Panc1 (cell line): ENCODE measurements at regions not wholly inside any gene's neighbourhood (a gene's known extent, or its start where the extent isn't known, plus 50 kb on each side); places are given as distances from the start of the nearest gene placed in this dataset.

Experiments
- ATAC-seq: fragments of 200-7000 bp; cut with Tn5 transposase; 2 replicates; pipeline ENCODE4 v1.9.1; 2020; ENCODE audit warnings: mild to moderate bottlenecking, moderate library complexity
- BruUV-seq: library from RNA; stranded (reverse); fragments of 400-500 nt; replicated peaks from 2 replicates; lab custom pipeline; 2021; lab: Mats Ljungman, UMichigan
- CTCF ChIA-PET: fragments of 300-600 bp; sonication (Branson Sonifier 250); formaldehyde crosslinking; loops from one replicate; lab custom pipeline; 2022; ENCODE audit warnings: antibody characterized with exemption; lab: Charles Lee
- POLR2A ChIA-PET: fragments of 300-600 bp; sonication (Branson Sonifier 250); formaldehyde crosslinking; loops from one replicate; lab custom pipeline; 2022; ENCODE audit warnings: antibody characterized with exemption; lab: Charles Lee
- DNase-seq: peaks from one replicate; pipeline ENCODE4 v3.0.0-alpha.2; 2010; ENCODE audit warnings: low read depth, low spot score
- H3K27ac ChIP-seq: 2 replicates; pipeline ENCODE4 v1.5.1; 2011; ENCODE audit warnings: mild to moderate bottlenecking, low read length, inconsistent platforms
- H3K27me3 ChIP-seq: fragments of 200-500 bp; sonication (Bioruptor generic); 2 replicates; pipeline ENCODE4 v1.6.0; 2014; ENCODE audit warnings: low read length, inconsistent platforms; ENCODE audit not compliant: control insufficient read depth, insufficient read depth
- H3K36me3 ChIP-seq: fragments of 200-500 bp; sonication (Bioruptor generic); 2 replicates; pipeline ENCODE4 v1.5.1; 2014; ENCODE audit warnings: inconsistent platforms, mild to moderate bottlenecking, low read length, moderate library complexity; ENCODE audit not compliant: control insufficient read depth, insufficient read depth
- H3K4me1 ChIP-seq: 2 replicates; pipeline ENCODE4 v1.5.1; 2011; ENCODE audit warnings: inconsistent platforms, mild to moderate bottlenecking, low read length, moderate library complexity; ENCODE audit not compliant: control insufficient read depth, insufficient read depth
- H3K4me3 ChIP-seq, 2 experiments: 2 replicates each; pipeline ENCODE4 v1.5.1; 2011 to 2012; ENCODE audit warnings: low read depth in 2 of 2, low read length in 2 of 2, mild to moderate bottlenecking in 2 of 2, inconsistent platforms in 1 of 2, moderate library complexity in 1 of 2
- H3K9me3 ChIP-seq: fragments of 200-500 bp; sonication (Bioruptor generic); 2 replicates; pipeline ENCODE4 v1.5.1; 2014; ENCODE audit warnings: low read depth, mild to moderate bottlenecking, inconsistent platforms, low read length, moderate library complexity; ENCODE audit not compliant: control insufficient read depth, insufficient read depth
- CTCF ChIP-seq: fragments of 450-650 bp; IDR thresholded peaks from 2 replicates; pipeline ENCODE4 v1.5.1; 2017; ENCODE audit warnings: mild to moderate bottlenecking
- POLR2AphosphoS5 ChIP-seq: IDR thresholded peaks from 2 replicates; pipeline ENCODE4 v1.6.1; 2012; ENCODE audit warnings: mild to moderate bottlenecking, low read depth, low read length, moderate library complexity
- REST ChIP-seq, 2 experiments: IDR thresholded peaks; 2 replicates each; pipeline ENCODE4 v1.6.1; 2011 to 2012; ENCODE audit warnings: low read depth in 2 of 2, control low read depth in 1 of 2, low read length in 1 of 2, mild to moderate bottlenecking in 1 of 2, moderate library complexity in 1 of 2; ENCODE audit not compliant: insufficient read depth in 1 of 2
- SIN3A ChIP-seq: IDR thresholded peaks from 2 replicates; pipeline ENCODE4 v1.6.1; 2012; ENCODE audit warnings: low read depth, mild to moderate bottlenecking, low read length, moderate library complexity, borderline replicate concordance; ENCODE audit not compliant: insufficient read depth
- TCF7L2 ChIP-seq: IDR thresholded peaks from 2 replicates; pipeline ENCODE4 v1.6.1; 2011; ENCODE audit warnings: mild to moderate bottlenecking, low read depth, low read length, inconsistent platforms
- in situ Hi-C: cut with HindIII; loops from 2 replicates; pipeline ENCODE4 v1.10.0; 2016; ENCODE audit warnings: low sequenced_read_pairs, low pct_unique_long_range_greater_than_20kb
- intact Hi-C: fragments of 100-400 bp; cut with micrococcal nuclease; formaldehyde crosslinking; loops from one replicate; pipeline ENCODE4 v1.10.0; 2022; ENCODE audit not compliant: unreplicated experiment

- ATAC-seq (no peak), DNase-seq (no peak)
- Histone ChIP-seq H3K27me3 (no peaks in the 10 kb centered on the region; the same call in 1 of the 2 replicates), H3K9me3 (no peaks in the 10 kb centered on the region), H3K36me3 (no peaks in the 10 kb centered on the region), H3K27ac (no peak overlapping the region), H3K4me1 (no peaks in the 10 kb centered on the region), H3K4me3 (no peak overlapping the region)
- no TSS peak for BruUV-seq
- TF ChIP-seq TCF7L2, result no peak
- no peak for TF ChIP-seq REST (IDR thresholded peaks at IDR 0.05; ENCODE audit: insufficient read depth in 1 of 2, low read depth in 2 of 2, low read length in 1 of 2)
- no peak for TF ChIP-seq SIN3A
- no peak for TF ChIP-seq POLR2AphosphoS5
- TF ChIP-seq CTCF, result no peak
- intact Hi-C loops, result no loop called here
- ChIA-PET CTCF (no interaction called here), POLR2A (no interaction called here)
- in situ Hi-C loops, result no loop called here
Measured at GRCh38 chr3:135889443-135889842, 76.1 kb upstream of the PPP2R3A start.

GRCh38 chr3:135891121-135891520, 74.4 kb upstream of the PPP2R3A start:
- no peak for ATAC-seq
- no peak for DNase-seq
- Histone ChIP-seq H3K4me1 (no peaks in the 10 kb centered on the region), H3K4me3 (no peak overlapping the region), H3K27me3 (no peaks in the 10 kb centered on the region; the same call in 1 of the 2 replicates), H3K9me3 (no peaks in the 10 kb centered on the region), H3K36me3 (no peaks in the 10 kb centered on the region), H3K27ac (no peak overlapping the region)
- intact Hi-C loops (loop anchor here (10.0 kb wide), 1 partner anchor 156 kb away; no protein-coding TSS in a partner anchor), in situ Hi-C loops (no loop called here)
- ChIA-PET CTCF (no interaction called here), POLR2A (no interaction called here)
- TF ChIP-seq POLR2AphosphoS5, result no peak
- TF ChIP-seq SIN3A, result no peak
- TF ChIP-seq TCF7L2, result no peak
- no peak for TF ChIP-seq CTCF
- no peak for TF ChIP-seq REST (IDR thresholded peaks at IDR 0.05; ENCODE audit: insufficient read depth in 1 of 2, low read depth in 2 of 2, low read length in 1 of 2)
- BruUV-seq, result no TSS peak
